ENCODE measurements at regions not wholly inside any gene's neighbourhood (a gene's known extent, or its start where the extent isn't known, plus 50 kb on each side); places are given as distances from the start of the nearest gene placed in this dataset.
"Not testable (repeated sequence)": the region's sequence is repeated elsewhere in the genome, so short reads cannot be mapped to it uniquely, and the experiment has no call there.

- no peak for DNase-seq
Observed at GRCh38 chr18:51248685-51249084, 51.2 kb upstream of the MEX3C start.

GRCh38 chr18:51250006-51250405 lies 52.5 kb upstream of the MEX3C start:
- no peak for DNase-seq

- DNase-seq: no peak
Observed at GRCh38 chr18:51250458-51251024, 53.1 kb upstream of the MEX3C start.

- no peak for DNase-seq
Observed at GRCh38 chr18:51251625-51252024, 54.1 kb upstream of the MEX3C start.

- DNase-seq: no peak
Observed at GRCh38 chr18:51253476-51253875, 56.0 kb upstream of the MEX3C start.

GRCh38 chr18:51255693-51256092 lies 58.2 kb upstream of the MEX3C start:
- DNase-seq: no peak

GRCh38 chr18:51257150-51257549 lies 59.7 kb upstream of the MEX3C start:
- DNase-seq: no peak

- DNase-seq: no peak
Observed at GRCh38 chr18:51260118-51260517, 62.6 kb upstream of the MEX3C start.

- not testable (repeated sequence) for DNase-seq
Observed at GRCh38 chr18:51266077-51266476, 68.6 kb upstream of the MEX3C start.

GRCh38 chr18:51266773-51267172 lies 69.3 kb upstream of the MEX3C start:
- no peak for DNase-seq

- DNase-seq: no peak
Observed at GRCh38 chr18:51273437-51273836, 76.0 kb upstream of the MEX3C start.

GRCh38 chr18:51275712-51276476 lies 78.4 kb upstream of the MEX3C start:
- DNase-seq: no peak

- peak; percentile 9 for DNase-seq
Observed at GRCh38 chr18:51278045-51278649, 80.7 kb upstream of the MEX3C start.

- DNase-seq: no peak
Observed at GRCh38 chr18:51279367-51279984, 82.0 kb upstream of the MEX3C start.

GRCh38 chr18:51287818-51288508 lies 90.5 kb upstream of the MEX3C start:
- no peak for DNase-seq

GRCh38 chr18:51288582-51288981 lies 91.1 kb upstream of the MEX3C start:
- no peak for DNase-seq

- DNase-seq: no peak
Observed at GRCh38 chr18:51290860-51291259, 93.4 kb upstream of the MEX3C start.

- DNase-seq: no peak
Observed at GRCh38 chr18:51300912-51301311, 103.4 kb upstream of the MEX3C start.

- no peak for DNase-seq
Observed at GRCh38 chr18:51301376-51301775, 103.9 kb upstream of the MEX3C start.

GRCh38 chr18:51316677-51317076 lies 119.2 kb upstream of the MEX3C start:
- DNase-seq: no peak

- no peak for DNase-seq
Observed at GRCh38 chr18:51321696-51322095, 124.2 kb upstream of the MEX3C start.

GRCh38 chr18:51323961-51324360 lies 126.5 kb upstream of the MEX3C start:
- DNase-seq: no peak

GRCh38 chr18:51330148-51330547 lies 132.7 kb upstream of the MEX3C start:
- no peak for DNase-seq
